K562 (cell line): ENCODE measurements at regions not wholly inside any gene's neighbourhood (a gene's known extent, or its start where the extent isn't known, plus 50 kb on each side); places are given as distances from the start of the nearest gene placed in this dataset.

ENCODE experiments used
- ATAC-seq: fragments of 200-7000 bp; cut with Tn5 transposase; 3 replicates; pipeline ENCODE4 v1.9.1; 2020; ENCODE audit warnings: moderate library complexity
- BruUV-seq: library from RNA; stranded (reverse); fragments of 400-500 nt; replicated peaks from 2 replicates; lab custom pipeline; 2021; lab: Mats Ljungman, UMichigan
- CTCF ChIA-PET: fragments of 300-600 bp; formaldehyde crosslinking; extraction: SDS; loops from one replicate; lab custom pipeline; 2021; ENCODE audit warnings: low intra/inter-chr PET ratio; lab: Yijun Ruan, JAX
- POLR2A ChIA-PET: fragments of 300-600, 350-650 bp; sonication (Branson Sonifier 250); formaldehyde crosslinking; extraction: SDS; loops from one replicate; lab custom pipeline; 2021; ENCODE audit warnings: antibody characterized with exemption, inconsistent platforms; lab: Yijun Ruan, JAX
- DNase-seq, 4 experiments: peaks; one replicate each; pipeline versions ENCODE4 v3.0.0 to v3.0.0-alpha.2; 2011 to 2018; ENCODE audit warnings: low spot score in 3 of 4, mixed read lengths in 3 of 4; ENCODE audit errors: extremely low read depth in 1 of 4
- FAIRE-seq: peaks from 2 replicates; lab custom pipeline; 2011; peaks lifted over from hg19 to GRCh38; lab: Jason Lieb, UNC
- H2AFZ ChIP-seq: 2 replicates; pipeline ENCODE4 v1.6.0; 2011; ENCODE audit warnings: low read depth, low read length, control low read depth, inconsistent platforms
- H3K27ac ChIP-seq: fragments of 200-600 bp; 3 replicates; pipeline ENCODE4 v1.8.0; 2011; ENCODE audit warnings: low read depth, mild to moderate bottlenecking, control low read depth, inconsistent platforms, low read length, moderate library complexity, mixed read lengths; ENCODE audit errors: extremely low read depth
- H3K27me3 ChIP-seq, 2 experiments: fragments of 300-600 bp in 1 of 2; 2 replicates in 1 of 2; 3 replicates in 1 of 2; pipeline versions ENCODE4 v1.6.0 to v1.8.0; 2011; ENCODE audit warnings: inconsistent platforms in 2 of 2, low read length in 2 of 2, mild to moderate bottlenecking in 1 of 2, mixed read lengths in 1 of 2, moderate library complexity in 1 of 2; ENCODE audit not compliant: control insufficient read depth in 2 of 2, insufficient read depth in 2 of 2
- H3K36me3 ChIP-seq: fragments of 300-600 bp; 3 replicates; pipeline ENCODE4 v1.8.0; 2011; ENCODE audit warnings: mild to moderate bottlenecking, low read length, inconsistent platforms; ENCODE audit not compliant: control insufficient read depth, insufficient read depth
- H3K4me1 ChIP-seq, 2 experiments: fragments of 200-600 bp in 1 of 2; replicated peaks in 1 of 2; 2 replicates in 1 of 2; 3 replicates in 1 of 2; pipeline versions ENCODE4 v1.5.1 to v1.8.0; 2011; ENCODE audit warnings: inconsistent platforms in 2 of 2, low read length in 2 of 2, mild to moderate bottlenecking in 1 of 2, mixed read lengths in 1 of 2, moderate library complexity in 1 of 2; ENCODE audit not compliant: control insufficient read depth in 2 of 2, insufficient read depth in 2 of 2
- H3K4me2 ChIP-seq: 2 replicates; pipeline ENCODE4 v1.6.1; 2011; ENCODE audit warnings: low read length, control low read depth, inconsistent platforms, mixed read lengths; ENCODE audit not compliant: insufficient read depth
- H3K4me3 ChIP-seq: fragments of 200-600 bp; sonication (generic), shearing (Covaris generic); 2 replicates; pipeline ENCODE4 v1.5.1; 2016; ENCODE audit warnings: control low read depth, inconsistent platforms
- H3K79me2 ChIP-seq: fragments of 200-600 bp; 3 replicates; pipeline ENCODE4 v1.8.0; 2011; ENCODE audit warnings: low read length, inconsistent platforms; ENCODE audit not compliant: control insufficient read depth, insufficient read depth
- H3K9ac ChIP-seq, 2 experiments: 2 replicates each; pipeline versions ENCODE4 v1.6.0 to v1.6.1; 2011; ENCODE audit warnings: low read depth in 2 of 2, low read length in 2 of 2, control low read depth in 1 of 2, inconsistent platforms in 1 of 2, mild to moderate bottlenecking in 1 of 2, mixed read lengths in 1 of 2; ENCODE audit not compliant: insufficient read depth in 1 of 2
- H3K9me1 ChIP-seq: one replicate; pipeline ENCODE4 v1.6.0; 2011; ENCODE audit warnings: inconsistent platforms, mild to moderate bottlenecking, low read length, moderate library complexity; ENCODE audit not compliant: control insufficient read depth, insufficient read depth
- H3K9me3 ChIP-seq: replicated peaks from 2 replicates; pipeline ENCODE4 v1.5.1; 2011; ENCODE audit warnings: low read depth, low read length, inconsistent platforms; ENCODE audit not compliant: control insufficient read depth, insufficient read depth
- H4K20me1 ChIP-seq: replicated peaks from 2 replicates; pipeline ENCODE4 v1.6.1; 2011; ENCODE audit warnings: low read length, inconsistent platforms, mixed read lengths; ENCODE audit not compliant: control insufficient read depth, insufficient read depth
- ATF7 ChIP-seq: fragments of 450-650 bp; IDR thresholded peaks from 2 replicates; pipeline ENCODE4 v1.7.1; 2014; ENCODE audit warnings: mild to moderate bottlenecking, moderate library complexity
- CBFB ChIP-seq: sonication (generic); formaldehyde crosslinking; IDR thresholded peaks from 2 replicates; pipeline ENCODE4 v1.4.0; 2020; ENCODE audit warnings: mild to moderate bottlenecking, missing genetic modification reagents
- CEBPB ChIP-seq: fragments of 450-650 bp; IDR thresholded peaks from 2 replicates; pipeline ENCODE4 v1.6.1; 2016; ENCODE audit warnings: missing genetic modification characterization, missing compliant biosample characterization
- GATAD2A ChIP-seq: fragments of 450-650 bp; IDR thresholded peaks from 2 replicates; pipeline ENCODE4 v1.6.1; 2017
- JUN ChIP-seq, 2 experiments: sonication (generic) in 1 of 2; formaldehyde crosslinking in 1 of 2; IDR thresholded peaks; 2 replicates each; pipeline versions ENCODE4 v1.6.1 to v1.8.0; 2012 to 2022; ENCODE audit warnings: borderline replicate concordance in 2 of 2, mild to moderate bottlenecking in 2 of 2, improper control_type of control experiment in 1 of 2, low read depth in 1 of 2, low read length in 1 of 2, missing genetic modification reagents in 1 of 2
- JUND ChIP-seq, 2 experiments: IDR thresholded peaks; 2 replicates in 1 of 2; 3 replicates in 1 of 2; pipeline ENCODE4 v1.6.1; 2011; ENCODE audit warnings: borderline replicate concordance in 2 of 2, low read depth in 2 of 2, low read length in 2 of 2, improper control_type of control experiment in 1 of 2, missing biosample characterization in 1 of 2, missing genetic modification characterization in 1 of 2, missing genetic modification reagents in 1 of 2
- NFIC ChIP-seq: fragments of 450-650 bp; IDR thresholded peaks from 2 replicates; pipeline ENCODE4 v1.6.1; 2017; ENCODE audit warnings: mild to moderate bottlenecking, inconsistent platforms
- POLR2AphosphoS5 ChIP-seq: IDR thresholded peaks from 2 replicates; pipeline ENCODE4 v1.6.1; 2011; ENCODE audit warnings: mild to moderate bottlenecking, low read depth, low read length, moderate library complexity; ENCODE audit not compliant: control insufficient read depth, insufficient read depth
- RBBP5 ChIP-seq: fragments of 200-600 bp; sonication (generic); IDR thresholded peaks from 2 replicates; pipeline ENCODE4 v1.6.1; 2012; ENCODE audit warnings: borderline replicate concordance, mild to moderate bottlenecking, low read length, control low read depth, inconsistent platforms; ENCODE audit not compliant: insufficient read depth, poor library complexity, severe bottlenecking
- TARDBP ChIP-seq: fragments of 450-650 bp; IDR thresholded peaks from 2 replicates; pipeline ENCODE4 v1.6.1; 2016
- ZNF175 ChIP-seq: fragments of 200-800 bp; sonication (Bioruptor generic); IDR thresholded peaks from 2 replicates; pipeline ENCODE4 v1.6.1; 2016; ENCODE audit warnings: low read depth, mild to moderate bottlenecking, missing genetic modification characterization, missing compliant biosample characterization
- ZNF76 ChIP-seq: fragments of 250-450 bp; sonication (Bioruptor Pico); IDR thresholded peaks from 2 replicates; pipeline ENCODE4 v1.4.0; 2020; ENCODE audit warnings: mild to moderate bottlenecking, moderate library complexity, borderline replicate concordance
- WGBS: fragments of 100-300 bp; shearing (Covaris generic); methylation state at CpG from one replicate; pipeline ENCODE4 v1.1.6; 2016; ENCODE audit warnings: low coverage, mixed read lengths; ENCODE audit not compliant: insufficient coverage; ENCODE audit errors: missing lambda C conversion rate; 5-methylcytosine and 5-hydroxymethylcytosine counted together
- in situ Hi-C: fragments of 300-500 bp; cut with MboI; formaldehyde crosslinking; loops from 4 replicates; pipeline ENCODE4 v1.15.0; 2018; ENCODE audit warnings: inconsistent platforms, mixed read lengths
- intact Hi-C: fragments of 100-400 bp; cut with micrococcal nuclease; formaldehyde crosslinking; loops from 2 replicates; pipeline ENCODE4 v1.14.2; 2022
- TF ChIP-seq, protein P1 (sequence below): sonication (generic); formaldehyde crosslinking; IDR thresholded peaks from 2 replicates; pipeline ENCODE4 v1.8.1; 2023; ENCODE audit warnings: mild to moderate bottlenecking, missing genetic modification reagents, moderate library complexity
- TF ChIP-seq, protein P2 (sequence below), 2 experiments: fragments of 450-650 bp in 1 of 2; sonication (generic) in 1 of 2; formaldehyde crosslinking in 1 of 2; IDR thresholded peaks in 1 of 2; conservative IDR thresholded peaks in 1 of 2; 2 replicates each; pipeline versions ENCODE4 v1.6.1 to v1.8.1; 2016 to 2023; ENCODE audit warnings: mild to moderate bottlenecking in 2 of 2, moderate library complexity in 2 of 2, inconsistent platforms in 1 of 2, missing genetic modification reagents in 1 of 2
- TF ChIP-seq, protein P3 (sequence below): fragments of 450-650 bp; formaldehyde crosslinking; IDR thresholded peaks from 2 replicates; pipeline ENCODE4 v1.4.0; 2022; ENCODE audit warnings: missing genetic modification characterization
- TF ChIP-seq, protein P4 (sequence below): fragments of 200-800 bp; sonication (Bioruptor generic); IDR thresholded peaks from 2 replicates; pipeline ENCODE4 v1.6.1; 2017; ENCODE audit warnings: missing genetic modification characterization, missing compliant biosample characterization

DNA sequence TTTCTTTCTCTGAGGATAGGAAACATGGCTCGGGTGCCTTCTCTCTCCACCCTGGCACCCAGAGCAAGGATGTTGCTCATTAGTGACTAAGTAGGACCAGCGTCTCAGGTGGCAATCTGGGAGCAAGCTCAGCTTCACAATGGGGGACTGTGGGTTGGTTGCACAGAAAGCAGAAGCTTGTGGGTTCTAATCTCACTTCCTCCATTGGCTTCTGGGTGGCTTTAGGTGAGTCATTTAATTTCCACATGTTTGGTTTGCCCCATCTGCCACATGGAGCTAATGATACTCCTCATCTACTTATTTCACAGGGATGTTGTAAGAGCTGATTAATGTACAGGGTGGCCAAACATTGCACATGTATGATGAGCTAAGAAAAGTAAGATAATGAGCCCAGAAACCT is 54.8 kb upstream of the AKIRIN2 start:
- 6% methylated on average over 2 of the region's 2 CpGs for WGBS
- no peaks in the 10 kb centered on the region for H3K36me3 ChIP-seq
- no peaks in the 10 kb centered on the region for H3K27me3 ChIP-seq
- peaks cover 11 to 14% of the 10 kb centered on the region in 2 experiments; a peak in 4 of 5 replicates for H3K4me1 ChIP-seq
- CTCF ChIA-PET: no interaction called here
- no peak overlapping the region for H3K4me3 ChIP-seq
- H3K4me2 ChIP-seq: peak overlapping the region; percentile 14; the same call in 1 of the 2 replicates
- no peaks in the 10 kb centered on the region for H3K9me3 ChIP-seq
- BruUV-seq: no TSS peak
- FAIRE-seq: peak; percentile 86
- intact Hi-C loops: loop anchor here (5.0 kb wide), 1 partner anchor 55 kb away; the partner anchor contains the start of gene AKIRIN2
- H3K27ac ChIP-seq: no peak overlapping the region
- H3K9ac ChIP-seq: no peak overlapping the region
- POLR2A ChIA-PET: interaction anchor here (0.6 to 1.3 kb wide), 6 partner anchors 10 to 54 kb away, joined by 3 to 5 read pairs (median 3); no protein-coding TSS in a partner anchor
- in situ Hi-C loops: no loop called here
- no peaks in the 10 kb centered on the region for H3K9me1 ChIP-seq
- DNase-seq: peak; percentile 46 to 73 (median 56)
- peak; percentile 81 for ATAC-seq
- H3K79me2 ChIP-seq: no peaks in the 10 kb centered on the region
- peak overlapping the region; percentile 80; the same call in 1 of the 2 replicates for H2AFZ ChIP-seq
- H4K20me1 ChIP-seq: no peaks in the 10 kb centered on the region
- peak; percentile 67; the same call in 1 of the 2 replicates for TF ChIP-seq ATF7
- TF ChIP-seq POLR2AphosphoS5: peak; percentile 87
- TF ChIP-seq CBFB: no peak
- TF ChIP-seq, protein P1, sequence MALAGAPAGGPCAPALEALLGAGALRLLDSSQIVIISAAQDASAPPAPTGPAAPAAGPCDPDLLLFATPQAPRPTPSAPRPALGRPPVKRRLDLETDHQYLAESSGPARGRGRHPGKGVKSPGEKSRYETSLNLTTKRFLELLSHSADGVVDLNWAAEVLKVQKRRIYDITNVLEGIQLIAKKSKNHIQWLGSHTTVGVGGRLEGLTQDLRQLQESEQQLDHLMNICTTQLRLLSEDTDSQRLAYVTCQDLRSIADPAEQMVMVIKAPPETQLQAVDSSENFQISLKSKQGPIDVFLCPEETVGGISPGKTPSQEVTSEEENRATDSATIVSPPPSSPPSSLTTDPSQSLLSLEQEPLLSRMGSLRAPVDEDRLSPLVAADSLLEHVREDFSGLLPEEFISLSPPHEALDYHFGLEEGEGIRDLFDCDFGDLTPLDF (CRISPR knock-in tag): no peak
- TF ChIP-seq CEBPB: peak; percentile 91
- TF ChIP-seq JUND (IDR thresholded peaks at IDR 0.05; ENCODE audit: borderline replicate concordance, low read depth, low read length): peak; percentile 91
- TF ChIP-seq JUND (tag; IDR thresholded peaks at IDR 0.05; ENCODE audit: borderline replicate concordance, low read depth, low read length): peak; percentile 87
- TF ChIP-seq RBBP5: no peak
- TF ChIP-seq, protein P2, sequence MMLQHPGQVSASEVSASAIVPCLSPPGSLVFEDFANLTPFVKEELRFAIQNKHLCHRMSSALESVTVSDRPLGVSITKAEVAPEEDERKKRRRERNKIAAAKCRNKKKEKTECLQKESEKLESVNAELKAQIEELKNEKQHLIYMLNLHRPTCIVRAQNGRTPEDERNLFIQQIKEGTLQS (IDR thresholded peaks at IDR 0.05): peak; percentile 86
- TF ChIP-seq, protein P2 (CRISPR knock-in tag; conservative IDR thresholded peaks at IDR 0.05): no peak; the same call in 1 of the 2 replicates
- peak; percentile 82 for TF ChIP-seq JUN (IDR thresholded peaks at IDR 0.05; ENCODE audit: borderline replicate concordance, low read depth, low read length)
- peak; percentile 78; the same call in 1 of the 2 replicates for TF ChIP-seq JUN (CRISPR knock-in tag; IDR thresholded peaks at IDR 0.05; ENCODE audit: borderline replicate concordance)
- TF ChIP-seq ZNF76: no peak
- no peak for TF ChIP-seq TARDBP
- TF ChIP-seq ZNF175: peak; percentile 75
- TF ChIP-seq, protein P3, sequence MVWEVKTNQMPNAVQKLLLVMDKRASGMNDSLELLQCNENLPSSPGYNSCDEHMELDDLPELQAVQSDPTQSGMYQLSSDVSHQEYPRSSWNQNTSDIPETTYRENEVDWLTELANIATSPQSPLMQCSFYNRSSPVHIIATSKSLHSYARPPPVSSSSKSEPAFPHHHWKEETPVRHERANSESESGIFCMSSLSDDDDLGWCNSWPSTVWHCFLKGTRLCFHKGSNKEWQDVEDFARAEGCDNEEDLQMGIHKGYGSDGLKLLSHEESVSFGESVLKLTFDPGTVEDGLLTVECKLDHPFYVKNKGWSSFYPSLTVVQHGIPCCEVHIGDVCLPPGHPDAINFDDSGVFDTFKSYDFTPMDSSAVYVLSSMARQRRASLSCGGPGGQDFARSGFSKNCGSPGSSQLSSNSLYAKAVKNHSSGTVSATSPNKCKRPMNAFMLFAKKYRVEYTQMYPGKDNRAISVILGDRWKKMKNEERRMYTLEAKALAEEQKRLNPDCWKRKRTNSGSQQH (CRISPR knock-in tag): no peak
- TF ChIP-seq, protein P4, sequence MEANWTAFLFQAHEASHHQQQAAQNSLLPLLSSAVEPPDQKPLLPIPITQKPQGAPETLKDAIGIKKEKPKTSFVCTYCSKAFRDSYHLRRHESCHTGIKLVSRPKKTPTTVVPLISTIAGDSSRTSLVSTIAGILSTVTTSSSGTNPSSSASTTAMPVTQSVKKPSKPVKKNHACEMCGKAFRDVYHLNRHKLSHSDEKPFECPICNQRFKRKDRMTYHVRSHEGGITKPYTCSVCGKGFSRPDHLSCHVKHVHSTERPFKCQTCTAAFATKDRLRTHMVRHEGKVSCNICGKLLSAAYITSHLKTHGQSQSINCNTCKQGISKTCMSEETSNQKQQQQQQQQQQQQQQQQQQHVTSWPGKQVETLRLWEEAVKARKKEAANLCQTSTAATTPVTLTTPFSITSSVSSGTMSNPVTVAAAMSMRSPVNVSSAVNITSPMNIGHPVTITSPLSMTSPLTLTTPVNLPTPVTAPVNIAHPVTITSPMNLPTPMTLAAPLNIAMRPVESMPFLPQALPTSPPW: peak; percentile 41
- 0 out of 2 replicates have a peak, but pooled peaks have one; percentile 10 for TF ChIP-seq GATAD2A
- peak; percentile 52 for TF ChIP-seq NFIC
